HEK293 (cell line): ENCODE measurements at regions not wholly inside any gene's neighbourhood (a gene's known extent, or its start where the extent isn't known, plus 50 kb on each side); places are given as distances from the start of the nearest gene placed in this dataset.
A peak's percentile ranks its signal among the peaks of the same experiment; 100 is the strongest.

ENCODE experiments used
- CTCF ChIA-PET: fragments of 350-600 bp; formaldehyde crosslinking; extraction: SDS; loops from one replicate; lab custom pipeline; 2021; ENCODE audit warnings: antibody characterized with exemption; lab: Yijun Ruan, JAX
- POLR2A ChIA-PET: fragments of 300-600 bp; formaldehyde crosslinking; extraction: SDS; loops from one replicate; lab custom pipeline; 2020; ENCODE audit warnings: antibody characterized with exemption, inconsistent platforms; lab: Yijun Ruan, JAX
- H3K27ac ChIP-seq: fragments of 200-500 bp; sonication (Bioruptor generic); 2 replicates; pipeline ENCODE4 v1.5.1; 2014; ENCODE audit warnings: low read depth, low read length, control low read depth, inconsistent platforms; ENCODE audit errors: extremely low read depth
- H3K36me3 ChIP-seq, 2 experiments: fragments of 200-500 bp in 1 of 2; sonication (Bioruptor generic) in 1 of 2; 1 replicate in 1 of 2; 2 replicates in 1 of 2; pipeline ENCODE4 v1.5.1; 2014 to 2017; ENCODE audit warnings: inconsistent platforms in 2 of 2, low read length in 2 of 2; ENCODE audit not compliant: control insufficient read depth in 2 of 2, insufficient read depth in 1 of 2
- H3K4me1 ChIP-seq: fragments of 200-500 bp; sonication (Bioruptor generic); 2 replicates; pipeline ENCODE4 v1.5.1; 2014; ENCODE audit warnings: mild to moderate bottlenecking, low read length, inconsistent platforms; ENCODE audit not compliant: control insufficient read depth, insufficient read depth
- H3K4me3 ChIP-seq: 2 replicates; pipeline ENCODE4 v1.5.1; 2011; ENCODE audit warnings: low read depth, mild to moderate bottlenecking, control low read depth, low read length, moderate library complexity
- H3K9me3 ChIP-seq: fragments of 200-500 bp; sonication (Bioruptor generic); 2 replicates; pipeline ENCODE4 v1.5.1; 2014; ENCODE audit warnings: low read depth, low read length, inconsistent platforms; ENCODE audit not compliant: control insufficient read depth, insufficient read depth
- FEZF1 ChIP-seq: fragments of 450-650 bp; formaldehyde crosslinking; IDR thresholded peaks from 2 replicates; pipeline ENCODE4 v1.5.1; 2016; ENCODE audit warnings: missing biosample characterization, missing genetic modification characterization
- GLIS1 ChIP-seq: fragments of 450-650 bp; formaldehyde crosslinking; IDR thresholded peaks from 2 replicates; pipeline ENCODE4 v1.5.1; 2016; ENCODE audit warnings: missing biosample characterization, missing genetic modification characterization
- HOXC10 ChIP-seq: sonication (generic); formaldehyde crosslinking; IDR thresholded peaks from 2 replicates; pipeline ENCODE4 v1.8.1; 2023; ENCODE audit warnings: mild to moderate bottlenecking, missing genetic modification reagents
- KLF1 ChIP-seq: fragments of 450-650 bp; formaldehyde crosslinking; IDR thresholded peaks from 2 replicates; pipeline ENCODE4 v1.5.1; 2016; ENCODE audit warnings: missing biosample characterization, missing genetic modification characterization
- KLF10 ChIP-seq: fragments of 450-650 bp; IDR thresholded peaks from 2 replicates; pipeline ENCODE4 v1.5.1; 2018; ENCODE audit warnings: missing biosample characterization, mild to moderate bottlenecking, missing genetic modification characterization
- MZF1 ChIP-seq: fragments of 450-650 bp; formaldehyde crosslinking; IDR thresholded peaks from 2 replicates; pipeline ENCODE4 v1.5.1; 2017; ENCODE audit warnings: missing biosample characterization, missing genetic modification characterization, borderline replicate concordance
- WT1 ChIP-seq: fragments of 450-650 bp; formaldehyde crosslinking; IDR thresholded peaks from 2 replicates; pipeline ENCODE4 v1.5.1; 2016; ENCODE audit warnings: missing biosample characterization, missing genetic modification characterization
- ZNF19 ChIP-seq: fragments of 450-650 bp; formaldehyde crosslinking; IDR thresholded peaks from 2 replicates; pipeline ENCODE4; 2016; ENCODE audit warnings: missing biosample characterization, missing genetic modification characterization, low read depth
- ZNF214 ChIP-seq: fragments of 450-650 bp; formaldehyde crosslinking; IDR thresholded peaks from 2 replicates; pipeline ENCODE4 v1.5.1; 2017; ENCODE audit warnings: missing biosample characterization, mild to moderate bottlenecking, missing genetic modification characterization, borderline replicate concordance
- ZNF311 ChIP-seq: fragments of 450-650 bp; formaldehyde crosslinking; IDR thresholded peaks from 2 replicates; pipeline ENCODE4 v1.5.1; 2017; ENCODE audit warnings: missing biosample characterization, missing genetic modification characterization, borderline replicate concordance
- ZNF335 ChIP-seq: fragments of 450-650 bp; formaldehyde crosslinking; conservative IDR thresholded peaks from 2 replicates; pipeline ENCODE4 v1.5.1; 2016; ENCODE audit warnings: missing biosample characterization, missing genetic modification characterization
- ZNF341 ChIP-seq: fragments of 450-650 bp; formaldehyde crosslinking; IDR thresholded peaks from 2 replicates; pipeline ENCODE4; 2016; ENCODE audit warnings: low read depth, missing biosample characterization, missing genetic modification characterization
- ZNF501 ChIP-seq: fragments of 450-650 bp; formaldehyde crosslinking; IDR thresholded peaks from 2 replicates; pipeline ENCODE4 v1.5.1; 2016; ENCODE audit warnings: missing biosample characterization, missing genetic modification characterization
- ZNF529 ChIP-seq: fragments of 450-650 bp; formaldehyde crosslinking; IDR thresholded peaks from 2 replicates; pipeline ENCODE4 v1.5.1; 2017; ENCODE audit warnings: missing genetic modification characterization, missing biosample characterization; ENCODE audit not compliant: insufficient replicate concordance
- ZNF558 ChIP-seq: fragments of 450-650 bp; formaldehyde crosslinking; IDR thresholded peaks from 2 replicates; pipeline ENCODE4 v1.5.1; 2016; ENCODE audit warnings: missing biosample characterization, missing genetic modification characterization
- ZNF596 ChIP-seq: fragments of 450-650 bp; IDR thresholded peaks from 2 replicates; pipeline ENCODE4 v1.5.0; 2018; ENCODE audit warnings: missing biosample characterization, mild to moderate bottlenecking, missing genetic modification characterization, moderate library complexity
- ZNF626 ChIP-seq: fragments of 450-650 bp; sonication (Bioruptor Pico); formaldehyde crosslinking; IDR thresholded peaks from 2 replicates; pipeline ENCODE4 v1.5.1; 2018; ENCODE audit warnings: missing biosample characterization, missing genetic modification characterization, inconsistent platforms
- ZNF660 ChIP-seq: fragments of 450-650 bp; IDR thresholded peaks from 2 replicates; pipeline ENCODE4 v1.5.1; 2018; ENCODE audit warnings: missing biosample characterization, mild to moderate bottlenecking, missing genetic modification characterization
- ZNF785 ChIP-seq: fragments of 450-650 bp; formaldehyde crosslinking; IDR thresholded peaks from 2 replicates; pipeline ENCODE4 v1.5.1; 2016; ENCODE audit warnings: missing biosample characterization, missing genetic modification characterization
- ZNF791 ChIP-seq: fragments of 450-650 bp; formaldehyde crosslinking; IDR thresholded peaks from 2 replicates; pipeline ENCODE4 v1.5.1; 2016; ENCODE audit warnings: missing biosample characterization, missing genetic modification characterization
- TF ChIP-seq, protein P1 (sequence below): fragments of 450-650 bp; formaldehyde crosslinking; IDR thresholded peaks from 2 replicates; pipeline ENCODE4 v1.5.1; 2017; ENCODE audit warnings: missing biosample characterization, missing genetic modification characterization
- TF ChIP-seq, protein P2 (sequence below): fragments of 450-650 bp; formaldehyde crosslinking; IDR thresholded peaks from 2 replicates; pipeline ENCODE4 v1.5.1; 2016; ENCODE audit warnings: missing biosample characterization, missing genetic modification characterization
- TF ChIP-seq, protein P3 (sequence below): fragments of 450-650 bp; formaldehyde crosslinking; IDR thresholded peaks from 2 replicates; pipeline ENCODE4 v1.5.1; 2016; ENCODE audit warnings: missing biosample characterization, missing genetic modification characterization
- TF ChIP-seq, protein P4 (sequence below): fragments of 450-650 bp; formaldehyde crosslinking; IDR thresholded peaks from 2 replicates; pipeline ENCODE4 v1.5.1; 2016; ENCODE audit warnings: missing biosample characterization, missing genetic modification characterization, low read depth
- TF ChIP-seq, protein P5 (sequence below): fragments of 450-650 bp; formaldehyde crosslinking; IDR thresholded peaks from 2 replicates; pipeline ENCODE4 v1.5.1; 2016; ENCODE audit warnings: missing biosample characterization, missing genetic modification characterization

DNA sequence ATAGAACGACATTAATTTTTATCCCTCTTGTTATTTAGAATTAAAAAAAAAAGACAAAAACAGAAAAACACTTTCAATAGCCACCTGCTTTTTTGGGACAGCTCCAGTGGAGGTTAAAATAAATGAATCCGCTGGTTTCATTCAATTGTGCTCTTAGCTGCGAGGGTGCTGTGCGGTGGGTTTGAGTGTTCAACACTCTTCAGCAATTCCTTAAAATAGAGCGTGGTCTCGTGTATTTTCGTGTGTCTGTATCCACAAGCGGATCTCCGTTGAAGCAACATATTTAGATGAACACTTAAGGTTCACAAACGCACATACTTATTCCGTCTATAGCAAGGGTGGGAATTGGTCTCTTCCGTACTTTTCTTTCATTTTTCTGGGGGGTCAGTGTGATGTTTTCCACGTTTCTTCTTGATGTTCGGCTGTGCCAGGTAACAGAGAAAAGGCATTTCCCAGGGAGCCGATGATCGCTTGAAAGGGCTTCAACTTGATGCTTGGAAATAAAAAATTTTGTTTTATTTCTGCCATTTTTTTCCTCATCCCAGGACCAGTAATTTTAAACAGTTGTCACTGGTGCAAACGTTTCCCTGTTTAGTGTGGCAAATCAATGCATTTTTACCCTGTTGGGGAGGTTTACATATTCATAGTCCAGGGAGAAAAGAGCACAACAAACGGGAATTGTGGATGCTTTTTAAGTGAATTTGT is 297.9 kb downstream of the IRF8 start:
- Histone ChIP-seq H3K9me3 (no peaks in the 10 kb centered on the region), H3K36me3 (no peaks in the 10 kb centered on the region), H3K27ac (no peak overlapping the region), H3K4me1 (no peaks in the 10 kb centered on the region; the same call in 1 of the 2 replicates), H3K4me3 (no peak overlapping the region)
- no peak for TF ChIP-seq ZNF529
- TF ChIP-seq, protein P1, sequence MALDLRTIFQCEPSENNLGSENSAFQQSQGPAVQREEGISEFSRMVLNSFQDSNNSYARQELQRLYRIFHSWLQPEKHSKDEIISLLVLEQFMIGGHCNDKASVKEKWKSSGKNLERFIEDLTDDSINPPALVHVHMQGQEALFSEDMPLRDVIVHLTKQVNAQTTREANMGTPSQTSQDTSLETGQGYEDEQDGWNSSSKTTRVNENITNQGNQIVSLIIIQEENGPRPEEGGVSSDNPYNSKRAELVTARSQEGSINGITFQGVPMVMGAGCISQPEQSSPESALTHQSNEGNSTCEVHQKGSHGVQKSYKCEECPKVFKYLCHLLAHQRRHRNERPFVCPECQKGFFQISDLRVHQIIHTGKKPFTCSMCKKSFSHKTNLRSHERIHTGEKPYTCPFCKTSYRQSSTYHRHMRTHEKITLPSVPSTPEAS, result no peak
- TF ChIP-seq ZNF791 (tag by site-specific recombination), result no peak
- TF ChIP-seq ZNF19 (tag by site-specific recombination), result no peak
- no peak for TF ChIP-seq KLF1 (tag by site-specific recombination)
- TF ChIP-seq, protein P2, sequence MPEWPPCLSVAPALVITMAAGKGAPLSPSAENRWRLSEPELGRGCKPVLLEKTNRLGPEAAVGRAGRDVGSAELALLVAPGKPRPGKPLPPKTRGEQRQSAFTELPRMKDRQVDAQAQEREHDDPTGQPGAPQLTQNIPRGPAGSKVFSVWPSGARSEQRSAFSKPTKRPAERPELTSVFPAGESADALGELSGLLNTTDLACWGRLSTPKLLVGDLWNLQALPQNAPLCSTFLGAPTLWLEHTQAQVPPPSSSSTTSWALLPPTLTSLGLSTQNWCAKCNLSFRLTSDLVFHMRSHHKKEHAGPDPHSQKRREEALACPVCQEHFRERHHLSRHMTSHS (tag by site-specific recombination), result no peak
- no peak for TF ChIP-seq KLF10
- TF ChIP-seq HOXC10 (CRISPR knock-in tag), result no peak
- no peak for TF ChIP-seq ZNF626 (tag by site-specific recombination)
- TF ChIP-seq ZNF596 (tag by site-specific recombination), result no peak
- CTCF ChIA-PET, result no interaction called here
- POLR2A ChIA-PET, result no interaction called here

DNA sequence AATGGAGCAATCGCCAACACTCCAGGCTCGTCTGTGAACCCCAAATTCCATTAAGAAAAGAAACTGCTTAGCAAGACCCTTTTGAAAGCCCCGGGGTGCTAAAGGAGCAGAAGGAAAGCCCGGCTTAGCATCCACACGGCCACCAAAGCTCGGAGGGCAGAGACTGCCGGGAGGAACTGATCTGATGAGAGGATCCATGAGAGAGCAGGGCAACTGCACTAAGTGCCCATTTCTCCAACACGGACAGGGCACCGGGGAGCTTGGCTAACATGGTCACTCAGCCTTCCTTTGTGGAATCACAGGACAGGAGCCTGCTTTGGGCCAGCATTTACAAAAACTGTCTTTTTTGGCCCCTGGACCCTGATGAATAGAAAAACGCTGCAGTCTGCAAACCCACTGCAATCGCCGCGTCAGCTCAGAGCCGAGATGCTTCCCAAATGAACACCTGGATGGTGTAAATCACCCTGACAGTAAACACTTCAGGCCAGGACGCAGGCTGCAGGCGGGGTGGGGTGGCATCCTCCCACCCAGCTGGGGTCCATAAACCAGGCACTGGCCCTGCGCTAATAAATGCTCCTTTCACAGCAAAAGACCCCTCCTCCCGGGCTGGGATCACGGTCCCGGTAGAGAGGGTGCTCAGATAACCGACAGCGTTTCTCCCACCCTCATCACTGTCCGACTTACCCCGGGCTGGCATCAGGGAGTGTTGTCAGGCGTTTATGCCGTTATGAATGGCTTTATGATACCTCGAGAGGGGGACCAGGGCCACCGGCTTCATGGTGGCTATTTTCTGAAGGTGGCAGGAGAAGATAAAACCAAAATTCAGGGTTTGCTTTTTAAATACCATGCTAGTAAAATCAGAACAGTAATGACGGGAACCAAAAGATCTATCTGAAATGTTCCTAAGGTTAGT is 299.5 kb downstream of the IRF8 start:
- H3K9me3 ChIP-seq, result no peaks in the 10 kb centered on the region
- H3K27ac ChIP-seq, result no peak overlapping the region
- ChIA-PET POLR2A (no interaction called here), CTCF (interaction anchor here (1.4 kb wide), 1 partner anchor 379 kb away, joined by 4 read pairs; no protein-coding TSS in a partner anchor)
- H3K36me3 ChIP-seq, result no peaks in the 10 kb centered on the region
- no peaks in the 10 kb centered on the region; the same call in 1 of the 2 replicates for H3K4me1 ChIP-seq
- 0 out of 2 replicates have a peak, but pooled peaks have one; percentile 6 for TF ChIP-seq GLIS1 (tag by site-specific recombination)
- TF ChIP-seq FEZF1 (tag by site-specific recombination), result no peak
- TF ChIP-seq WT1 (tag by site-specific recombination), result no peak
- no peak overlapping the region for H3K4me3 ChIP-seq

DNA sequence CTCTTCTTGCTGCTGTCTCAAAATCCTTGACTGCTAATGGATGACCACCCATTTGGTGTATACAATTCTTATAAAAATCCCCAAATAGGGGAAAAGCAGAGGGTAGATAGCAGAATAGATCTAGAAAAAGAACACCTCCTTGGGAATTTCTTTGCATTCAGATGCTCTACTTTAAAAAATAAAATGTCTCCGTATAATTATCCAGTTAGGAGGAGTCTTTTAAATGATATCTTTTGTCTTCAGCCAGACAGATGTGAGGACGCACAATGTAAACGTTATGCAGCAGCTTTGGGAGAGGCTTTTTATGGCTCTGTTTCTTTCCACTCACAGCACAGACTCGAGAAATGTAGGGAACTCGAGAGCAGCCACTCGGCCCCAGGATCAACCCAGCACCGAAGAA is 300.2 kb downstream of the IRF8 start:
- no peaks in the 10 kb centered on the region; the same call in 1 of the 2 replicates for H3K4me1 ChIP-seq
- ChIA-PET POLR2A (no interaction called here), CTCF (interaction anchor here (0.7 kb wide), 1 partner anchor 74 kb away, joined by 3 read pairs; no protein-coding TSS in a partner anchor)
- H3K27ac ChIP-seq, result no peak overlapping the region
- no peaks in the 10 kb centered on the region for H3K9me3 ChIP-seq
- no peaks in the 10 kb centered on the region for H3K36me3 ChIP-seq
- no peak overlapping the region for H3K4me3 ChIP-seq
- TF ChIP-seq, protein P3, sequence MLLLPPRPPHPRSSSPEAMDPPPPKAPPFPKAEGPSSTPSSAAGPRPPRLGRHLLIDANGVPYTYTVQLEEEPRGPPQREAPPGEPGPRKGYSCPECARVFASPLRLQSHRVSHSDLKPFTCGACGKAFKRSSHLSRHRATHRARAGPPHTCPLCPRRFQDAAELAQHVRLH (tag by site-specific recombination), result no peak
- TF ChIP-seq MZF1 (tag by site-specific recombination), result no peak
- TF ChIP-seq ZNF785 (tag by site-specific recombination), result no peak
- TF ChIP-seq ZNF311 (tag by site-specific recombination), result no peak
- no peak for TF ChIP-seq ZNF501 (tag by site-specific recombination)
- no peak for TF ChIP-seq ZNF335 (tag by site-specific recombination)
- TF ChIP-seq ZNF341 (tag by site-specific recombination), result no peak
- no peak for TF ChIP-seq ZNF214
- no peak for TF ChIP-seq ZNF660 (tag by site-specific recombination)
- TF ChIP-seq, protein P4, sequence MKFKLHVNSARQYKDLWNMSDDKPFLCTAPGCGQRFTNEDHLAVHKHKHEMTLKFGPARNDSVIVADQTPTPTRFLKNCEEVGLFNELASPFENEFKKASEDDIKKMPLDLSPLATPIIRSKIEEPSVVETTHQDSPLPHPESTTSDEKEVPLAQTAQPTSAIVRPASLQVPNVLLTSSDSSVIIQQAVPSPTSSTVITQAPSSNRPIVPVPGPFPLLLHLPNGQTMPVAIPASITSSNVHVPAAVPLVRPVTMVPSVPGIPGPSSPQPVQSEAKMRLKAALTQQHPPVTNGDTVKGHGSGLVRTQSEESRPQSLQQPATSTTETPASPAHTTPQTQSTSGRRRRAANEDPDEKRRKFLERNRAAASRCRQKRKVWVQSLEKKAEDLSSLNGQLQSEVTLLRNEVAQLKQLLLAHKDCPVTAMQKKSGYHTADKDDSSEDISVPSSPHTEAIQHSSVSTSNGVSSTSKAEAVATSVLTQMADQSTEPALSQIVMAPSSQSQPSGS (tag by site-specific recombination), result no peak
- TF ChIP-seq ZNF558 (tag by site-specific recombination), result no peak
- TF ChIP-seq, protein P5, sequence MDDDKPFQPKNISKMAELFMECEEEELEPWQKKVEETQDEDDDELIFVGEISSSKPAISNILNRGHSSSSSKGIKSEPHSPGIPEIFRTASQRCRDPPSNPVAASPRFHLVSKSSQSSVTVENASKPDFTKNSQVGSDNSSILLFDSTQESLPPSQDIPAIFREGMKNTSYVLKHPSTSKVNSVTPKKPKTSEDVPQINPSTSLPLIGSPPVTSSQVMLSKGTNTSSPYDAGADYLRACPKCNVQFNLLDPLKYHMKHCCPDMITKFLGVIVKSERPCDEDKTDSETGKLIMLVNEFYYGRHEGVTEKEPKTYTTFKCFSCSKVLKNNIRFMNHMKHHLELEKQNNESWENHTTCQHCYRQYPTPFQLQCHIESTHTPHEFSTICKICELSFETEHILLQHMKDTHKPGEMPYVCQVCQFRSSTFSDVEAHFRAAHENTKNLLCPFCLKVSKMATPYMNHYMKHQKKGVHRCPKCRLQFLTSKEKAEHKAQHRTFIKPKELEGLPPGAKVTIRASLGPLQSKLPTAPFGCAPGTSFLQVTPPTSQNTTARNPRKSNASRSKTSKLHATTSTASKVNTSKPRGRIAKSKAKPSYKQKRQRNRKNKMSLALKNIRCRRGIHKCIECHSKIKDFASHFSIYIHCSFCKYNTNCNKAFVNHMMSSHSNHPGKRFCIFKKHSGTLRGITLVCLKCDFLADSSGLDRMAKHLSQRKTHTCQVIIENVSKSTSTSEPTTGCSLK (tag by site-specific recombination), result no peak
